Erythroblast (primary cell): ENCODE measurements at regions not wholly inside any gene's neighbourhood (a gene's known extent, or its start where the extent isn't known, plus 50 kb on each side); places are given as distances from the start of the nearest gene placed in this dataset.

ENCODE experiments used
- GATA1 ChIP-seq: IDR thresholded peaks from 2 replicates; pipeline ENCODE4 v1.6.1; 2011; ENCODE audit warnings: low read depth, mild to moderate bottlenecking, control low read depth, low read length, moderate library complexity
- POLR2A ChIP-seq: IDR thresholded peaks from 2 replicates; pipeline ENCODE4 v1.6.1; 2011; ENCODE audit warnings: mild to moderate bottlenecking, low read length

DNA sequence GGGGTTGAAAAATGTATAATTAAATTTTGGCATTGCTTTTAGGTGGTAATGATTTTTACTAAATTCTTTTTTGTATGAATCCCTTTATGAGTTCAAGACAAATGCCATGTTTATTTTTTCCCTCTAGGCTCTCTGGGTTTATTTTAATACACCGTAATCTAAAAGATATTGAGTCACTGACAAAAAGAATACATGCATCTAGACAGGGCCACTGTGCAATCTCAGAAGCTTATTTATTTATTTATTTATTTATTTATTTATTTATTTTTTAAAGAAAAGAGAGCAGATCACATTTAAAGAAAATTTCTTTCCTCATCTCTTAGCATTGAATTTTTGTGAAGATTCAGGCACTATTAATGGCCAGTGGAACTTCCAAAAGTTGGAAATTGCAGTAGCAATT, 283.9 kb upstream of the SLC10A2 start:
- TF ChIP-seq POLR2A = no peak
- no peak for TF ChIP-seq GATA1
